ENCODE measurements at regions not wholly inside any gene's neighbourhood (a gene's known extent, or its start where the extent isn't known, plus 50 kb on each side); places are given as distances from the start of the nearest gene placed in this dataset.
"Not testable (repeated sequence)": the region's sequence is repeated elsewhere in the genome, so short reads cannot be mapped to it uniquely, and the experiment has no call there.

DNA sequence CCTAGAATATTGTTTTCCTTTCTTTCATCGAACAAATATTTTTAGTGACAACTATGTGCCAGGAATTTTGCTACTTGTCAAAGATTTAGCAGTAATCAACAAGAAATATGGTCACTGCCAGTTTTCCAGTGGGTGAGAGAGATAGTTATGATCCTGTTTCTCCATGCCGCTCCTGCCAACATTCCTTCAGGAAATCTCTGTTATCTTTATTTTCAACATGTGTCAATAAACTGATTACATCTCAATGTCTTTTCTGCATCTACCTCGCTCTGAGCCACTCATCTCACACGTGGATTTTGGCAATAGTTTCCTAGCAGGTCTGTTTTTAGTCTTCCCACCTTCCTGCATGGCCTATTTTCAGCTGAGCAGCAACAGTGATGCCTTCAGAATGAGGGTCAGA lies 650.0 kb upstream of the STXBP6 start:
- DNase-seq = no peak

DNA sequence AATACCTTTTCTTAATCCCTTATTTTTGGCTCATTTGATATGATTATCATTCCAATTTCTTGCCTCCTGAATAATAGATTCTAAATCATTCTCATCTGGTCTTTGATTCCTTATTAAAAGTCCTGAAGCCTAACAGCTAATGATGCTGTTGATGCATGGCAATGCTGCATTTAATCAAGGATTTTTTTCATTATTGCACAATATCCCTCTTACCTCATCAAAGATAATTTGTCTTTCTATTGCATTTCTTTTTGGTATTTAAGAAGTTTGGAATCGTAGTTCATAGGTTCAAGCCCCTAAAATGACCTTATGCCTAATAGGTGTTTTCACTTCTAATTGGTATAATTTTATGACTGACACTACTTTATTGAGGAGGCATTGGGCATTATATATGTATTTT lies 648.2 kb upstream of the STXBP6 start:
- DNase-seq = no peak

DNA sequence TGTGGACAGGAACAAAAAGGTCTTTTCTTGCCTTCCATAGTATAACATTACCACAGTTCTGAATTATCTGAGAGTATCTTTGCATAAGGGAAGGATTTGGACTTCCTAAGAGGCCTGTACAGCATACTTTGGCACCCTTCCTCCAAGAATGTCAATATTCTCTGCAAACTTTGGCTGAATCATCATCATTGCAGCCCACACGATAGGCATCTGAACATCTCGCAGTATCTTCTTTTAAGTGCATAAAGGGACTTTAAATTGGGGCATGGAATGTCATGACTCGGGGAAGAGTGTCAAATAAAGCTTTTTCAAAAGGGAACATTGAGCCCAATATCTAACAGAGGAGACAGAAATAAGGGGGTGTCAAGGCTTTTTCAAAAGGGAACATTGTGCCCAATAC lies 646.2 kb upstream of the STXBP6 start:
- DNase-seq = no peak

DNA sequence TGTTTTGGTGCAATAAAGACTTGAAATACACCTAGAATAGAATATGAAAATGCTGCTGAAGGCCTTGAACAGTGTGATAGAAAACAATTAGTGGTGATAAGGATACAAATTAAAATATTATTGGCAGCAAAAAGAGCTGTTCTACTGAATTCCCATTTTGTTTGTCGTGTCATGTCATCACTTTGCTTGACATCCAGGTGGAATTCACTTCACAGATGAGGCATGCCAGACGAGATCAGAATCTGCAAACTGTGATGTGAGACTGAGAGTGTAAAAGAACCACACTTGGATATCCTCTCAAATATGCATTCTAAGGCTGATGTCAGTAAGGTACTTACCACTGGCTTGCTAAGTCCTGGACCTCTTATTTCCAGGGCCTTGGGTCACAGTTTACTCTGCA lies 635.1 kb upstream of the STXBP6 start:
- DNase-seq = no peak

DNA sequence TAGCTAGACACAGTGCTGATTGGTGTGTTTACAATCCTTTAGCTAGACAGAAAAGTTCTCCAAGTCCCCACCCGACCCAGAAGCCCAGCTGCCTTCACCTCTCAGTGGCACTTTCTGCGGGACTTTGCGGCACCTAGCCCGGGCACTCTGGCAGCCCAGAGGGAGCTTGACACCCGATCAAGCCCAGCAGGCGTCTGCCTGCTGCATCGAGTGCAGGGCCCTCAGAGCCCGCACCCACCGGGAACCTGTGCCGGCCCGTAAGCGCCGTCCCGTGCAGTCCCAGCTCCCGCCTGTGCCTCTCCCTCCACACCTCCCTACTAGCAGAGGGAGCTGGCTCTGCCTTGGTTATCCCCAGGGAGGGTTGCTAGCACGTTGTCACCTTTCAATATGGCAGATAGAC lies 631.0 kb upstream of the STXBP6 start:
- DNase-seq = no peak

DNA sequence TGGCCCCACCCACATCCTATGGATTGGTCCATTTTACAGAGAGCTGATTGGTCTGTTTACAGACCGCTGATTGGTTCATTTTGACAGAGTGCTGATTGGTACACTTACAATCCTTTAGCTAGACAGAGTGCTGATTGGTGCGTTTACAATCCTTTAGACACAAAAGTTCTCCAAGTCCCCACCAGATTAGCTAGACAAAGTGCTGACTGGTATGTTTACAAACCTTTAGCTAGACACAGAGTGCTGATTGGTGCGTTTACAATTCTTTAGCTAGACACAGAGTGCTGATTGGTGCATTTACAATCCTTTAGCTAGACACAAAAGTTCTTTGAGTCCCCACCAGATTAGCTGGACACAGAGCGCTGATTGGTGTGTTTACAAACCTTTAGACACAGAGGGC lies 630.6 kb upstream of the STXBP6 start:
- DNase-seq = not testable (repeated sequence)

DNA sequence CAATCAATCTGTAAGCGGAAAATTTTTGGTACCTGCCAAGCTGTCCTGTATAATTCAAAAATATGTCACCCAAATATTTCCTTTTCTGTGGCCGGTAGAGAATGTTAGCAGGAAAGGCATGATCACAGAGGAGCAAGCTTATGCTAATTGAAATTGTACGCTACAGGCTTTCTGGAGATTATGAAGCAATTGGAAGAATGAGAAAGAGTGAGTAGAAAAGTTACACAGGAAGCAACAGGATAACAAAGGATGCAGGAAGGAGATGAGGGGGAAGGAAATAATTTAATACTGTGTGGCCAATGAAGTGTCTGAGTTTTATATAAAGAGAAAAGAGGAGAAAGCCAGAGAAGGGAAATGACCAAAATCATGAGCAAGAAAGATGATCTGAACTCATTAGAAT lies 627.2 kb upstream of the STXBP6 start:
- no peak for DNase-seq

DNA sequence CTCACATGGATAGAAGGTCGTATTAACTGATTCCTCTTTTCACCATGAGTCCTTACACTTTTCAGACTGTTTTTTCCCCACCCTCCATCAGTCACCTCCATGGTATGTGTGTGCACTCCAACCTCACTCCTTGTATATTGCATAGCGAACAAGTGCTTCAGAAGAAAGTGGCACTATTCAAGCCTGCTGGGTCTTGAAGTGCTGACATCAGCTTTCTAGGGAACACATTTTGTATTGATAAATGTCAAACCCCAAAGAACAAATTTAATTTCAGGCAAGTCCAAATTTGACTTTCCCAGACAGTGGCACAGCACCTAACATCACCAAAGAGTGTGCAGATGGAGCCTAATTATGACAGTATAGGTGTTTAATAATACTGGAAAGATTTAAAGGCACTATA lies 617.4 kb upstream of the STXBP6 start:
- no peak for DNase-seq

DNA sequence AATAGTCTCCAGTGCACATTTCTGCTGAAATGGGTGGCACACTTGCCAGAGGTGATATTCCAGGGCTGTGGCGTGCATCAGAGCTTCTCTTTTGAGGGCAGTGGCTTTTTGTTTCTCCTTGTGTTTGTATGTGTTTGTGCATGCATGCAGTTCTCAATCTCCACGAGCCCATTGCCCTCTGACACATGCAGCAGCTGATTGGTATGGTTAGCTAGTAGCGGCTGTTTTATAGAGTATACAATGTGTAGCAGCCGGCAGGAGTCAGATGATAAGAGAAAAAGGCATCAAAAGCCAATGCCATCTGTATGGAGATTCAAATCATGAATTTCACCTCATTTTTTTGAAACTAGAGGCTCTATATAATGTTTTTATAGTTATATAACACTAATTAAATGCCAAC lies 616.9 kb upstream of the STXBP6 start:
- no peak for DNase-seq

DNA sequence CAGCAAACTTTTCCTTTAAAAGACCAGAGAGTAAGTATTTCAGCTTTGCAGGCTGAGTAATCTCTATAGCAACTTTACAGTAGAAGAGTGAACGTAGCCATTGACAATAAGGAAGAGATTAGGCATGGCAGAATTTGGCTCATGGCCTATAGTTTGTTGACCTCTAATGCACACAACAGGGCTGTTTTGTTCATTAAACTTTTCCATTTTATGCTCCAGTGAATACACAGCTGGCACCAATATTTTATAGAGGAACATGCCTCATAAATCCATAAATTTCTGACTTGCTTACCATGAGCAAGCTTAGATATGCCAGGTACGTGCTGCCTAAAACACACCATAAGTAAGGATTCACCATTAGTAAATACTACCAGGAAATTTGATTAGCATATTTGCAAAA lies 609.0 kb upstream of the STXBP6 start:
- no peak for DNase-seq

DNA sequence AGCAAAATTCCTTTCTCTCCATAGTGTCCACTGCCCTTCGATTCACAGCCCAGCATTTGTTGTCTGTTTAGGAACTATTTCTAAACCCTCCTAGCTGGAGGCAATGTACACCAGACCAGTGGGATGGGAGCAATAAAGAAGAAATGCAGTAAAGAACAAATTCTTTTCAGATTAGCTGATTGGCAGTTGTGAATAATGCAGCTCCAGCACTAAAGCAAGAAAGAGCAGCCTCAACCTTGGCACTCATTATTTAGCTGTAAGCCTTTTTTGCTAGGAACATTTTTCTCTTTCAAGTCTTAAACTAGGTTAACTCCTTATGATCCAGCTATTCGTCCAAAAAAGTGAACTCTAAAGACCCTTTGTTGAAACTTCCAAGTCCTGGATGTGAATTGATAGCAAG lies 580.5 kb upstream of the STXBP6 start:
- DNase-seq = no peak

DNA sequence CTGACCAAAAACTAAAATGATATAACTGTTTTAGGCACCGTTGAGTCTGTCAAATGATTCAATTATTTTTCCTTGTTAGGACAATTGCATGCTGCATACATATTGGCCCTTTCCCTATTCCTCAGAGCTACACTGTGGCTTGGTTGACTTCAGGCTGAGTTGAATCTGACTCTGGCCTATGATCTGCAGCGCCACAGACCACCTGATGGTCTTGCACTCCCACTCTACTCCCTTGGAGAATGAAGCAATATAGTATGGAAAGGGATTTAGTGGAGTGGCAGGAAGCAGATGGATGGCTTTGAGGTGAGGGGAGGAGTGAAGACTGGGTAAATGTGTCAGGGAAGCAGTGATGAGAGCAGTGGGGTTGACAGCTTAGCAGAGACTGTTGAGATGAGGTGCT lies 579.0 kb upstream of the STXBP6 start:
- no peak for DNase-seq

DNA sequence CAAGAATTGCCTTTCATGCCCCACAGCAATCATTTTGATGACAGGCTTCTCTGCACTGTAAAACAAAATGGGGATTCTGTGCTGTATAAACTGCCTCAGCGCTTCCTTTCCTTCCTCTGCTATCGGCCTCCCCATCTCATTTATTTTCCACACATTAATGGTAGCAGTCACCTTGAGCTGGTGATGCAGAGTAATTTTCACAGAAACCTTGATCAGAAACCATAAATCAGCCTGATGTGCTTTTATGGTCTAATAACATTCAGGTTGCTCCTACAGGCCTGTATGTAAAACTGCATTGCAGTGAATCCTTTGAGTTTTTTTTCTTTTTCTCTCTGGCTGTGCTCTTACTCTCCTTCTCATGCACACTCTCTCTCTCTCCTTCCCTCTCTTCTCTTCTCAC lies 578.4 kb upstream of the STXBP6 start:
- no peak for DNase-seq

DNA sequence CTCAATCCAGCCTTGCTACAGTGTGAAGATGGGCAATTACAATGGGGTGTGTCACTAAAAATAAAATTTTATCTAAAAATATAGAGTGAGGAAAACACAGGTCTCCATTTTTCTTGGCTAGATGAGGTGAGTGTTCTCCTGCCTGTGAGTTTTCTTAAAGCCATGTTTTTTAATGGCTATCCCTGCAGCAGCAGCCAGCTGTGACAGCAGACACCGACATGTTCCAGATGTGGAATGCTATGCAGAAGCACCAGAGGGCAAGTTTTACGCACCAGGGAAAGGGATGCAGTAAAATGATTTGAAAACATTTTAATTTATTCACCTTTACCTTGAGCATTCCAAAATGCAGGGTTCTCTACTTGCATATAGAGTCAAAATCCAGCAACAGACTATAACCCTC lies 577.0 kb upstream of the STXBP6 start:
- DNase-seq = no peak

DNA sequence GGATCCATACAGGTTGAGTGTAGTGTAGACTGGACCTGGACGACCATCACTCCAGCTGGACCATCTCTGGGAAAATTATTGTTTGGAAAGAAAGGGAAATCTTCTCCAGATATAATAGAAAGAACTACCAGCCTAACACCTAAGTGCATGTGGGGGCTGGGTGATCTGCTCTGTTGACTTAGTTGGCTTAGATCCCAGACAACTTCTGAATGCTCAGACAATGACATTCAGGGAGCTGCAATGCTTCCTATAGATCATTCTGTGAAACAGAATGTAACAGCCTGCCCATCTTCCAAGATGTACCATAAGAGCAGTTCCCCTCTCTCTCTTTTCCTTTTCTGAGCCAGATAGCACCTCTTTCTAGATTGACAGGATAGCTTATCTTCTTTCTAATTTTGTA lies 572.8 kb upstream of the STXBP6 start:
- DNase-seq = no peak

DNA sequence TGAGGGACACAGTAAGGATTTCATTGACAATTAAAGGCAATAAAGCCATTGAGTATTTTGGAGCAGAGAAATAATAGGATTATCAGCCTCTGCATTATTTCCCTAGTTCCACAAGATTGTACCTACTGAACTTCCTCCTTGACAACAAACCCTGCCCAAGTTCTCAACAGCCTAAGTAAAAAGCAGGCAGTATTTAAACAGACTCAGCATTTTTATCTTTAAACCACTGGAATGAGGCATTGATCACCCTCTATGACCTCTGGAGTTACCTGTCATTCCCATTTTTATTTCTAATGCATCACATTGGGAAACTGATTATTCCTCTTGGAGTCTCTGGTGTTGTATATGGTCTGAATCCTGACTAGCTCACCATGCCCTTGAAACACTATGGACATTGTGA lies 570.6 kb upstream of the STXBP6 start:
- DNase-seq = no peak

DNA sequence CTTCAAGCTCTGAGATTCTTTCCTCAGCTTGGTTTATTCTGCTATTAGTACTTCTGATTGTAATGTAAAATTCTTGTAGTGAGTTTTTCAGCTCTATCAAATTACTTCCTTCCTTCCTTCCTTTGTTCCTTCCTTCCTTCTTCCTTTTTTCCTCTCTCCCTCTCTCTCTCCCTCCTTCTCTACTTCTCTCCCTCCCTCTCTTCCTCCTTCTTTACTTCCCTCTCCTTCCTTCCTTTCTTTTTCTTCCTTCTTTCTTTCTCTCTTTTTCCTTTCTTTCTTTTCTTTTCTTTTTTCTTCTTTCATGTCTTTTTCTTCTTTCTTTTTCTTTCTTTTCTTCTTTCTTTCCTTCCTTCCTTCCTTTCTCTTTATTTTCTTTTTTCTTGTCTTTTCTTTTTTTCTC lies 565.2 kb upstream of the STXBP6 start:
- no peak for DNase-seq

DNA sequence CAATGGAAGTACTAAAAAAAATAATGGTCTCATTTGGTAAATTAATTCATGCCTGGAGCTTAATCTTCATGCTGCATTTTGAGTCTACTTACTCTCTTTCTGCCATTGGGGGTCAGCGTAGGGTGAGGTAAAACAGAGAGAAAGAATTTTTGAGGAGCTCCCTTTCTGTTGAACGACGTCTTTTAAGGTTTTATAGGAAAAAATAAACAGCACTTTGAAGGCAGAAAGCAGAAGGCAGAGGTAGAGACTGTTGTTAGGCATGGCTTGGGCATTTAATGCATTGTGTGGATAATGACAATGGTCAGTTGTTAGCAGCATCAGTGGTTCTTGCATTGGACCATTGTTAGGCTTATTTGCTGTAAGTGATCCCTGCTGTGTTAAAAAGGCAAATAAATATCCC lies 557.2 kb upstream of the STXBP6 start:
- no peak for DNase-seq

DNA sequence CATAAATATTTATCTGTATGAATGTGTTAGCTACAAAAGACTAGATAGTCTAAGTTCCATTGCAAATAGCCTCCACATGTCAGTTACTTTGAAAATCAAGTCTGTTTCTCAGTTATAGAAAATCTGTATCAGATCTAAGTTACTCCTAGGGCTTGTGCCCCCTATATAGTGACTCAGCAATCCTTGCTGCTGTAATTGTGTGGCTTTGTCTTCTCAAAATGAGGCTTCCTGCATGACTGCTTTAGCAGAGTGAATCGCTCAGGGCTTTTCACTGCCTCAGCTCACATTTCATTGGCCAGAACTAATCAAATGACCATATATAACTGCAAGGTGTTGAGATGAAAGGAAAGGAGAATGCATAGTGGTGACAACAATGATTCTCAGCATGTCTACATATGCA lies 552.2 kb upstream of the STXBP6 start:
- no peak for DNase-seq

DNA sequence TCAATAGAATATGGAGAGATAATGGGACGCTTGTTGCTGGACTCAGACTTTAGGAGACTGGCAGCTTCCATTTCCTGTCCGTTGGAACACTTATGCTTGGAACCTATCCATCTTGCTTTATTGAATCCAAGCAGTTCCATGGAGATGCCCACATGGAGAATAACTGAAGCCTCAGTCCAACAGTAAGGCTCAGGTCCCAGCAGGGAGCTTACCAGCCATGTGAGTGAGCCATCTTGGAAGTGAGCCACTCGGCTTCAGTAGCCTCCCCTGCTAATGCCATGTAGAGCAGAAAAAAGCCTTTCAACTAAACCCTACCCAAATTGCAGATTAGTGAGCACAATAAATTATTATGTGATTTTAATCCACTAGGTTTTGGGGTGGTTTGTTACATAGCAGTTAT lies 538.8 kb upstream of the STXBP6 start:
- no peak for DNase-seq

DNA sequence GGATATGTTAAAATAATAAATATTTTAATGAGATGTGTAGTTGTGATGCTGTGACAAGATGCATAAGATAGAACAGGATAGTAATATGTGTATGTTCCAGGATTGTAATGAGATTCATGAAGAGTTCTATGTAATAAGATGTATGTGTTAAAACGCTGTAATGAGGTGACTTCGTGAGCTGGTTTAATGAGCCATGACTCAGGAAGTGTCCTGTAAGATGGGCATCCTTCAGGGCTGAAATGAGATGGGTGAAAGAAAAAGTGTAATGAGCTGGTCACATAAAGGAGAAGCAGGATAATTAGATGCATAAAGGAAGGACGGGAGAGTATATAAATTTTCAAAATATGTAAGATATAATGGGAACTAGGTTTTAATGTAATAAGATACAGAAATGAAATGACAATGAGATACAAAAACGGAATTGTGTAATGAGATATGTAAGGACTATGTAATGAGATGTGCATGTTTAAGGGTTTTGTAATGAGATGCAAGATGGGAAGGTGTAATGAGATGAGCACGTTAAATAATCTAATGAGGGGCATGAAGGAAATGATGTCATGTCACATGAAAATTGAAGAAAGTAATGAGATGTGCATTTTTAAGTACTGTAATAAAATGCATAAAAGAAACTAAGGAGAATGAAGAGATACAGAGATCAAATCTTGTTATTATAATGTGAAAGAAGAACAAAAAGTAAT lies 524.8 kb upstream of the STXBP6 start:
- no peak for DNase-seq

DNA sequence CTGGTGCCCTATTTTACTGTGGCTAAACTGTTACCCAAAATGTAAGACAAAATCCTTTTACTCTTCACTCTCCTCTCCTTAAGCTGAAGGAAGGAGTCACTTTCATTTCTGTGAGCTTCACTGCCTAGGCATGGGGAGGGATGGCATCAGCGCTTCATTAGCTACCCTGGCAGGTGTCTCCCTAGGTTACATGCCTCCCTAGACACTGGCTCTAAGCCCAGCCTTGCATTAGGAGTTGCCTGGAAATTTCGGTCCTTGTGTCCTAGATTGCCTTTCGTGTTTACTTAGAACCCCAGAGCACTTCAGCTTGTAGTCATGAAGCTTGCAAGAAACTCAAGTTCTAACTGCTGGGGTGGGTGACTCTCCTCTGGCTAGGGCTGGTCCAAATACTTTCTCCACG lies 520.5 kb upstream of the STXBP6 start:
- no peak for DNase-seq

DNA sequence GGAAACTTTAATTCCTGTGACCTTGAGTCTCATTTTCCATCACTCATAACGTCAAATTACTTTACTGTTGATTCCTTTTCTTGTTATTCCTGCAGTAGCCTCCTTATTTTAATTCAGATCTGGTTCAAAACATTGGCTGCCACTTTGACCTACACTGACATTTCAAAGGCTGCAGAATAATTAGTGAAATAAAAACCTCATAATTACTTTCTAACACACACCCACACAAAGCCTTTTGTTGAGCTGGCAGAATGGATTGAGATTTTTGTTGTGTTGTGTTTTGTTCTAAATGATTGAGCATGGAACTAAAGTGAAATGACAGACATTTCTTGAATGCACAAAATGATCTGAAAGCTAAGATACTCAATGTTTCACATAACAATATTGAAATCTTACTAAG lies 507.5 kb upstream of the STXBP6 start:
- DNase-seq = no peak

DNA sequence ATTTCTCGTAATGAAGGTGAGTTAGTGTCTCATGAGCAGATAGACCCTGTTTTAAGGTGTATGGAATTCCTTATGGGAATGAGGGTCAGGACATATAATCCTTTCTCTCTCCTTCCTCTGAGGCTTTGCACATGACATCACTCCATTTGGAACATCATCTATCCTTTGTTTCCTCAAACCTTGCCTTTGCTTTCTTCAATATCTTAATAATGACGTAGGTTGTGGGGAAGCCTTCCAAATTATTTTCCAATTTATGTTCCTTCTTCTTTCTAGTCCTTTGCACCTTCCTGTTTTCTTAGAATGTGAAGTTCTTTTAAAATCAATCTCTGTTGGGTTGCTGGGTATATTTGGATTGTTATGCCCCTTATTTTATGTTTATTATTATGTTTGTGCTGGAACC lies 502.9 kb upstream of the STXBP6 start:
- DNase-seq = no peak

DNA sequence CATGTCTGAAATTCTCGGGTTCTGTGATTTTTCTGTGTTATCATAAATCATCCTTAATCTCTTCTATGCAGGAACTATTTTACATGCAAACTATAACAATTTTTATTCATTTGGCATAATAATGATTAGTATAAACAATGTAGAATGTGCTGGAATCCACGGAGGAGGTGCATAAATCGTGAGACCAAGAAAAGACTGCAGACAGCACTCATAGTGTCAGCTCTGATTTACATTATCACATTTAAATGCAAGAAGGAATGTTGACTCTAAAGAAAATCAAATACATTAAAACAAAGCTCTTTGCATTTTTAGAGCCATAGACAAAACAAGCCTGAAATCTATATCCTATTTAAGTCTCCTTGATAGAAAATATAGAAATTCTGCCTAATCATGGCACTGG lies 501.7 kb upstream of the STXBP6 start:
- no peak for DNase-seq

DNA sequence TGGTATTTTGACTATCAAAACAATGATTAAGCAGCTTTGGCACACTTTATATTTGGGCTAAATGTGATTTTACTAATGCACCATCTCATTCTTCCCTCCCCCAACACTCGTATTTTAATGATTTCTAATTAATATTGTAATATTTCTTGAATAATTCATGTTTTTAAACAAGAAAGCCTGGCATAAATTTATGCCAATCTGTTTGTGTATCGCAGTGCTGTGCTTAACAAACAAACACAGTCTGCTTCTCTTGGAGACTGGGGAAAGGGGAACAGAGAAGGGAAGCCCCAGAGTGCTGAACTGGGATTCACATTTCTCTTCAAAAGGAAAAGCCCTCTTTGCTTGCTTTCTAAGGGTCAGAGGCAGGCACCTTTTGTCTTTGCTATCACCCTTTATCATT lies 496.9 kb upstream of the STXBP6 start:
- no peak for DNase-seq
